ENCODE measurements at regions not wholly inside any gene's neighbourhood (a gene's known extent, or its start where the extent isn't known, plus 50 kb on each side); places are given as distances from the start of the nearest gene placed in this dataset.
"Not testable (repeated sequence)": the region's sequence is repeated elsewhere in the genome, so short reads cannot be mapped to it uniquely, and the experiment has no call there.

DNA sequence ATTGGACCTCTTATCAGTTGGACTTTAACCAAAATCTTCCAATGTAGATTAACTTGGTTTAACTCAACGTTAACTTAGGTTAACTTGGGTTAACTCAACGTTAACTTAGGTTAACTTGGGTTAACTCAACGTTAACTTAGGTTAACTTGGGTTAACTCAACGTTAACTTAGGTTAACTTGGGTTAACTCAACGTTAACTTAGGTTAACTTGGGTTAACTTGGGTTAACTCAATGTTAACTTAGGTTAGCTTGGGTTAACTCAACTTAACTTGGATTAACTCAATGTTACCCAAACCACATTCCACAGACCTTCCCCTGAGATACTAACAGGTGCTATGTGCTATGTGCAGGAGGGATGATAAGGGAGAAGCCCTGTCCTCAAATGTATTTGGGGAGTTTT, 306.9 kb upstream of the IL12A start:
- TF ChIP-seq, protein P1, sequence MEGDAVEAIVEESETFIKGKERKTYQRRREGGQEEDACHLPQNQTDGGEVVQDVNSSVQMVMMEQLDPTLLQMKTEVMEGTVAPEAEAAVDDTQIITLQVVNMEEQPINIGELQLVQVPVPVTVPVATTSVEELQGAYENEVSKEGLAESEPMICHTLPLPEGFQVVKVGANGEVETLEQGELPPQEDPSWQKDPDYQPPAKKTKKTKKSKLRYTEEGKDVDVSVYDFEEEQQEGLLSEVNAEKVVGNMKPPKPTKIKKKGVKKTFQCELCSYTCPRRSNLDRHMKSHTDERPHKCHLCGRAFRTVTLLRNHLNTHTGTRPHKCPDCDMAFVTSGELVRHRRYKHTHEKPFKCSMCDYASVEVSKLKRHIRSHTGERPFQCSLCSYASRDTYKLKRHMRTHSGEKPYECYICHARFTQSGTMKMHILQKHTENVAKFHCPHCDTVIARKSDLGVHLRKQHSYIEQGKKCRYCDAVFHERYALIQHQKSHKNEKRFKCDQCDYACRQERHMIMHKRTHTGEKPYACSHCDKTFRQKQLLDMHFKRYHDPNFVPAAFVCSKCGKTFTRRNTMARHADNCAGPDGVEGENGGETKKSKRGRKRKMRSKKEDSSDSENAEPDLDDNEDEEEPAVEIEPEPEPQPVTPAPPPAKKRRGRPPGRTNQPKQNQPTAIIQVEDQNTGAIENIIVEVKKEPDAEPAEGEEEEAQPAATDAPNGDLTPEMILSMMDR (conservative IDR thresholded peaks at IDR 0.05 in 1 of 2, IDR thresholded peaks at IDR 0.05 in 1 of 2; ENCODE audit: low read depth in 1 of 2, low read length in 2 of 2) = not testable (repeated sequence)
- TF ChIP-seq EZH2 (IDR thresholded peaks at IDR 0.05; ENCODE audit: low read length, missing control alignments) = not testable (repeated sequence)
